ENCODE measurements at regions not wholly inside any gene's neighbourhood (a gene's known extent, or its start where the extent isn't known, plus 50 kb on each side); places are given as distances from the start of the nearest gene placed in this dataset.
"Not testable (repeated sequence)": the region's sequence is repeated elsewhere in the genome, so short reads cannot be mapped to it uniquely, and the experiment has no call there.

GRCh38 chr2:87695596-87696323, 52.1 kb upstream of the PLGLB2 start:
- not testable (repeated sequence) for ATAC-seq

All from SK-N-SH treated with all-trans-retinoic acid at 6 μM for 48 hours (cell line).